HepG2 (cell line): ENCODE measurements at regions not wholly inside any gene's neighbourhood (a gene's known extent, or its start where the extent isn't known, plus 50 kb on each side); places are given as distances from the start of the nearest gene placed in this dataset.

Source experiments
- ATAC-seq: fragments of 200-7000 bp; cut with Tn5 transposase; 3 replicates; pipeline ENCODE4 v1.9.1; 2020; ENCODE audit warnings: mild to moderate bottlenecking, moderate library complexity
- BruUV-seq: library from RNA; stranded (reverse); fragments of 400-500 nt; replicated peaks from 2 replicates; lab custom pipeline; 2021; lab: Mats Ljungman, UMichigan
- CTCF ChIA-PET: fragments of 300-600 bp; formaldehyde crosslinking; extraction: SDS; loops from one replicate; lab custom pipeline; 2021; ENCODE audit warnings: low total read pairs, inconsistent platforms, low intra/inter-chr PET ratio; lab: Yijun Ruan, JAX
- POLR2A ChIA-PET: fragments of 350-600 bp; sonication (Branson Sonifier 250); formaldehyde crosslinking; loops from one replicate; lab custom pipeline; 2020; ENCODE audit warnings: antibody characterized with exemption, inconsistent platforms; lab: Yijun Ruan, JAX
- DNase-seq: peaks from one replicate; pipeline ENCODE4 v3.0.0-alpha.2; 2015; ENCODE audit warnings: low spot score
- FAIRE-seq: peaks from 3 replicates; lab custom pipeline; 2011; peaks lifted over from hg19 to GRCh38; lab: Jason Lieb, UNC
- H2AFZ ChIP-seq: one replicate; pipeline ENCODE4 v1.6.1; 2011; ENCODE audit warnings: low read length, inconsistent platforms
- H3K27ac ChIP-seq: fragments of 300-600 bp; 3 replicates; pipeline ENCODE4 v1.8.0; 2011; ENCODE audit warnings: mixed run types, mild to moderate bottlenecking, mixed read lengths, low read length, inconsistent platforms; ENCODE audit not compliant: insufficient read depth; ENCODE audit errors: extremely low read length
- H3K27me3 ChIP-seq, 2 experiments: fragments of 200-600 bp in 1 of 2; 2 replicates in 1 of 2; 3 replicates in 1 of 2; pipeline versions ENCODE4 v1.6.0 to v1.8.0; 2011; ENCODE audit warnings: low read length in 2 of 2, mild to moderate bottlenecking in 2 of 2, moderate library complexity in 2 of 2, inconsistent platforms in 1 of 2; ENCODE audit not compliant: insufficient read depth in 2 of 2, control insufficient read depth in 1 of 2
- H3K36me3 ChIP-seq, 2 experiments: fragments of 200-600 bp in 1 of 2; replicated peaks in 1 of 2; 2 replicates in 1 of 2; 3 replicates in 1 of 2; pipeline versions ENCODE4 v1.5.1 to v1.8.0; 2011; ENCODE audit warnings: low read length in 2 of 2, inconsistent platforms in 1 of 2; ENCODE audit not compliant: insufficient read depth in 2 of 2, control insufficient read depth in 1 of 2
- H3K4me1 ChIP-seq: 2 replicates; pipeline ENCODE4 v1.5.1; 2012; ENCODE audit warnings: low read length, inconsistent platforms; ENCODE audit not compliant: insufficient read depth
- H3K4me2 ChIP-seq: 2 replicates; pipeline ENCODE4 v1.6.0; 2011; ENCODE audit warnings: low read depth, low read length, inconsistent platforms
- H3K4me3 ChIP-seq, 3 experiments: fragments of 200-600 bp in 1 of 3; sonication (generic), shearing (Covaris generic) in 1 of 3; replicated peaks in 1 of 3; 2 replicates each; pipeline ENCODE4 v1.5.1; 2011 to 2016; ENCODE audit warnings: low read length in 3 of 3, inconsistent platforms in 2 of 3, low read depth in 2 of 3, mild to moderate bottlenecking in 2 of 3, control low read depth in 1 of 3, mixed read lengths in 1 of 3; ENCODE audit not compliant: insufficient read depth in 1 of 3
- H3K79me2 ChIP-seq: one replicate; pipeline ENCODE4 v1.6.1; 2011; ENCODE audit warnings: low read length, inconsistent platforms; ENCODE audit not compliant: insufficient read depth
- H3K9ac ChIP-seq: 2 replicates; pipeline ENCODE4 v1.6.0; 2011; ENCODE audit warnings: mild to moderate bottlenecking, low read depth, low read length, inconsistent platforms; ENCODE audit not compliant: insufficient read depth
- H3K9me3 ChIP-seq: 2 replicates; pipeline ENCODE4 v1.5.1; 2012; ENCODE audit warnings: mild to moderate bottlenecking, low read length
- H4K20me1 ChIP-seq: 2 replicates; pipeline ENCODE4 v1.6.0; 2011; ENCODE audit warnings: inconsistent platforms, mild to moderate bottlenecking, low read length, moderate library complexity; ENCODE audit not compliant: insufficient read depth
- DPF2 ChIP-seq: sonication (generic); formaldehyde crosslinking; IDR thresholded peaks from 2 replicates; pipeline ENCODE4 v1.4.0; 2020; ENCODE audit warnings: mild to moderate bottlenecking, low read depth, missing genetic modification reagents, borderline replicate concordance
- HOXA3 ChIP-seq: sonication (generic); formaldehyde crosslinking; IDR thresholded peaks from 2 replicates; pipeline ENCODE4 v1.5.0; 2020; ENCODE audit warnings: missing genetic modification reagents
- KLF13 ChIP-seq: sonication (generic); formaldehyde crosslinking; IDR thresholded peaks from 2 replicates; pipeline ENCODE4 v1.4.0; 2020; ENCODE audit warnings: mild to moderate bottlenecking, missing genetic modification reagents
- PATZ1 ChIP-seq: sonication (generic); formaldehyde crosslinking; IDR thresholded peaks from 2 replicates; pipeline ENCODE4 v1.4.0; 2020; ENCODE audit warnings: missing genetic modification reagents
- RBFOX2 ChIP-seq: fragments of 200-400 bp; formaldehyde crosslinking; IDR thresholded peaks from 2 replicates; pipeline ENCODE4 v1.6.1; 2017; ENCODE audit warnings: low read depth, mild to moderate bottlenecking, low read length
- SAP130 ChIP-seq: IDR thresholded peaks from 2 replicates; pipeline ENCODE4 v1.6.1; 2016; ENCODE audit warnings: low read depth
- SATB2 ChIP-seq: sonication (generic); formaldehyde crosslinking; IDR thresholded peaks from 2 replicates; pipeline ENCODE4 v1.5.0; 2020; ENCODE audit warnings: missing genetic modification reagents
- ZFP91 ChIP-seq: sonication (generic); formaldehyde crosslinking; IDR thresholded peaks from 2 replicates; pipeline ENCODE4 v1.9.0; 2022; ENCODE audit warnings: missing genetic modification reagents, mild to moderate bottlenecking, borderline replicate concordance
- ZNF230 ChIP-seq: sonication (generic); formaldehyde crosslinking; IDR thresholded peaks from 2 replicates; pipeline ENCODE4 v1.4.0; 2020; ENCODE audit warnings: mild to moderate bottlenecking, missing genetic modification reagents
- ZNF280D ChIP-seq: sonication (generic); formaldehyde crosslinking; IDR thresholded peaks from 2 replicates; pipeline ENCODE4 v1.5.1; 2020; ENCODE audit warnings: mild to moderate bottlenecking, missing genetic modification reagents
- ZNF33A ChIP-seq: sonication (generic); formaldehyde crosslinking; IDR thresholded peaks from 2 replicates; pipeline ENCODE4 v1.5.1; 2020; ENCODE audit warnings: missing genetic modification reagents, mild to moderate bottlenecking, moderate library complexity, borderline replicate concordance
- ZNF44 ChIP-seq: sonication (generic); formaldehyde crosslinking; IDR thresholded peaks from 2 replicates; pipeline ENCODE4 v1.5.1; 2020; ENCODE audit warnings: mild to moderate bottlenecking, missing genetic modification reagents
- ZNF75D ChIP-seq: sonication (generic); formaldehyde crosslinking; IDR thresholded peaks from 2 replicates; pipeline ENCODE4 v1.8.1; 2023; ENCODE audit warnings: missing genetic modification reagents, mild to moderate bottlenecking, borderline replicate concordance
- ZNF776 ChIP-seq: sonication (generic); formaldehyde crosslinking; IDR thresholded peaks from 2 replicates; pipeline ENCODE4 v1.4.0; 2020; ENCODE audit warnings: mild to moderate bottlenecking, missing genetic modification reagents
- ZSCAN25 ChIP-seq: sonication (generic); formaldehyde crosslinking; IDR thresholded peaks from 2 replicates; pipeline ENCODE4 v1.8.0; 2022; ENCODE audit warnings: mild to moderate bottlenecking, missing genetic modification reagents
- WGBS: methylation state at CpG from one replicate; pipeline ENCODE4 v1.1.6; 2017; ENCODE audit warnings: low lambda C conversion rate; 5-methylcytosine and 5-hydroxymethylcytosine counted together
- in situ Hi-C: cut with HindIII; loops from 2 replicates; pipeline ENCODE4 v1.10.0; 2017; ENCODE audit warnings: low pct_unique_long_range_greater_than_20kb; ENCODE audit not compliant: extremely low pct_ligation_motif_present
- intact Hi-C: fragments of 100-400 bp; cut with micrococcal nuclease; formaldehyde crosslinking; loops from one replicate; pipeline ENCODE4 v1.10.0; 2022; ENCODE audit not compliant: unreplicated experiment

GRCh38 chr12:65741656-65742017 is 82.6 kb upstream of the HMGA2 start:
- peak overlapping the region; percentile 83 for H3K4me2 ChIP-seq
- H3K9ac ChIP-seq, result peak overlapping the region; percentile 49
- H3K79me2 ChIP-seq, result no peaks in the 10 kb centered on the region
- in situ Hi-C loops (loop anchor here (5.0 kb wide), 1 partner anchor 81 kb away; the partner anchor contains the start of gene HMGA2), intact Hi-C loops (loop anchor here (5.0 to 10.0 kb wide), 2 partner anchors 81 to 243 kb away; partner anchors contain the start of gene HMGA2)
- no peak overlapping the region for H2AFZ ChIP-seq
- ATAC-seq (peak; percentile 60), DNase-seq (no peak), FAIRE-seq (no peak)
- POLR2A ChIA-PET, result interaction anchor here (0.7 kb wide), 1 partner anchor 139 kb away, joined by 4 read pairs; no protein-coding TSS in a partner anchor
- no TSS peak for BruUV-seq
- no peak overlapping the region for H3K27ac ChIP-seq
- H3K36me3 ChIP-seq, result no peaks in the 10 kb centered on the region
- H3K4me3 ChIP-seq, result peak overlapping the region; percentile 77 to 91 (median 80); a peak in 5 of 6 replicates
- peaks cover 3 to 13% of the 10 kb centered on the region in 2 experiments; a peak in 3 of 5 replicates for H3K27me3 ChIP-seq
- CTCF ChIA-PET, result no interaction called here
- WGBS, result 2% methylated on average over 29 of the region's 35 CpGs
- no peaks in the 10 kb centered on the region for H4K20me1 ChIP-seq
- no peaks in the 10 kb centered on the region for H3K9me3 ChIP-seq
- H3K4me1 ChIP-seq, result peaks cover 7% of the 10 kb centered on the region; the same call in 1 of the 2 replicates
- no peak for TF ChIP-seq KLF13 (CRISPR knock-in tag)
- TF ChIP-seq HOXA3 (CRISPR knock-in tag), result 0 out of 2 replicates have a peak, but pooled peaks have one; percentile 2
- TF ChIP-seq ZNF44 (CRISPR knock-in tag), result no peak
- peak; percentile 7; the same call in 1 of the 2 replicates for TF ChIP-seq RBFOX2
- TF ChIP-seq DPF2 (CRISPR knock-in tag), result no peak
- no peak for TF ChIP-seq SATB2 (CRISPR knock-in tag)
- TF ChIP-seq SAP130 (CRISPR knock-in tag), result no peak
- no peak for TF ChIP-seq ZNF33A (CRISPR knock-in tag)
- TF ChIP-seq ZNF280D (CRISPR knock-in tag), result no peak
- TF ChIP-seq ZNF75D (CRISPR knock-in tag), result no peak
- TF ChIP-seq ZNF230 (CRISPR knock-in tag), result no peak
- TF ChIP-seq ZNF776, result 0 out of 2 replicates have a peak, but pooled peaks have one; percentile 39
- TF ChIP-seq ZFP91, result 0 out of 2 replicates have a peak, but pooled peaks have one; percentile 74
- TF ChIP-seq PATZ1 (CRISPR knock-in tag), result no peak
- TF ChIP-seq ZSCAN25 (CRISPR knock-in tag), result peak; percentile 65; the same call in 1 of the 2 replicates
